ENCODE measurements at regions not wholly inside any gene's neighbourhood (a gene's known extent, or its start where the extent isn't known, plus 50 kb on each side); places are given as distances from the start of the nearest gene placed in this dataset.

DNA sequence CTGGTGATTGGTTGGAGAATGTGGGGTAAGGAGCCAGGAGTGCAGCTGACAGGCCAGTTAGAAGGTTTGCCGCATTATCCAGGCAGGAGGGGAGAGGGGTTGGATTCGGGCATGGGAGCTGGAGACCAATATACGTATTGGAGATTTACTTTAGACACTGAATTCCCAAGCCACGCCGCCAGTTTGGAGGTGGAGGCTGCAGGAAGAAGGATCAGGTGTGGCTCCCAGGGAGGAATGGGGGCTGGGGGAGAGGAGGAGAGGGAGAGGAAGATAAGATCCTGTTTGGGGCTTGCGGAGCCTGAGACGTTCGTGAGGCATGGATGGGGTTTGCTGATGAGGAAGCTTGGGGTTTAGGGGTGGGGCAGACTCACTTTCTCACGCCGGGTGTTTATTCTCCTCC lies 155.1 kb upstream of the IGSF21 start:
- no peak overlapping the region for H3K9ac ChIP-seq (ENCODE audit: low read length in 2 of 2)
- H3K4me3 ChIP-seq (ENCODE audit: low read length in 2 of 2) = no peak overlapping the region
- peaks cover 11 to 21% of the 10 kb centered on the region in 2 donors for H3K27me3 ChIP-seq (ENCODE audit: control insufficient read depth in 1 of 2, insufficient read depth in 2 of 2, low read length in 2 of 2)
- no peaks in the 10 kb centered on the region for H3K4me1 ChIP-seq (ENCODE audit: control insufficient read depth, insufficient read depth, low read length)
- H3K27ac ChIP-seq (ENCODE audit: low read length) = no peak overlapping the region
- no peaks in the 10 kb centered on the region for H3K36me3 ChIP-seq (ENCODE audit: control insufficient read depth in 2 of 2, insufficient read depth in 2 of 2, low read length in 2 of 2)
- H3K9me3 ChIP-seq (ENCODE audit: control insufficient read depth in 2 of 2, low read length in 2 of 2) = no peaks in the 10 kb centered on the region

GRCh38 chr1:17953921-17954320 lies 153.7 kb upstream of the IGSF21 start:
- peaks cover 11 to 25% of the 10 kb centered on the region in 2 donors for H3K27me3 ChIP-seq (ENCODE audit: control insufficient read depth in 1 of 2, insufficient read depth in 2 of 2, low read length in 2 of 2)
- H3K36me3 ChIP-seq (ENCODE audit: control insufficient read depth in 2 of 2, insufficient read depth in 2 of 2, low read length in 2 of 2) = no peaks in the 10 kb centered on the region
- no peaks in the 10 kb centered on the region for H3K9me3 ChIP-seq (ENCODE audit: control insufficient read depth in 2 of 2, low read length in 2 of 2)

DNA sequence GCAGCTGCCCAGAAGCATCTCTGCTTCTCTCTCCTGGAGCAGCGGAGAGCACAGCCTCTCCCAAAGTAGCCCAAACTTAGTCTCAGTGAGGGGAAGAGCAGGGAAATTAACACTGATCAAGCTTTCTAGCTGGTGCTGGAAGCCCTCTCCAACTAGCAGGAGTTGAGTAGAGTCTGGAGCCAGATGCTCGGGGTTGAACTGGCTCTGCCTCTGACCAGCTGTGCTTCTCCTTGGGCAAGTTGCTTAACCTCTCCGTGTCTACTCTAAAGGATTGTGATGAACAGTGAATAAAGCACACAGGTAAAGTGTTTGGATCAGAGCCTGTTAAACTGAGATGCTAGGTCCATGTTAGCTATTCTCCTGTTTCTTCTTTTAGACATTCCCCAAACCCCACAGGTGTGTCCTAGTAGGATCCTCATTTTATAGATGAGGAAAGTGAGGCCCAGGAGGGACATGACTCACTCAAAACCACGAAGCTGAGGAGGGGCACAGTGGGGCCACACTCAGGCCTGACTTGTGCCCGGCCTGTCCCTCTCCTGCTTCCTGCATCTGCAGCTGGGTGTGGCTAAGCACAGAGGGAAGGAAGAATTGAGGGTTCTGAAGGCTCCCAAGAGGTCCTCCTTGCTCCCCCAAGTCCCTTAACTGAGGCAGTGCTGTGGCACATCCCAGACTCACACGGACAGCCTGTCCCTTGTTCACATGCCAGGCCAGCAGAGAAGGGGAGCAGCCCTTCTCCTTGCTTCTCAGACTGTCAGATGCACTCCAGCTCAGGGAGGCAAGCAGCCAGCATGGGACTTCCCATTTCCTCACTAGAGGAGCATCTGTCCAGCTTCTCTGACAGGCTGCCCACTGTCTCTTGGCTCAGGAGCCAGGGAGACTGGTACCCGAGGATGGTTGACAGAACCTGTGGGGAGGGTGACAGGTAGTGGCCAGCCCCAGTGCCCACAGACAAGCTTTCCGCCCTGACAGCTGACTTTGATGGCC lies 152.0 kb upstream of the IGSF21 start:
- H3K36me3 ChIP-seq (ENCODE audit: control insufficient read depth in 2 of 2, insufficient read depth in 2 of 2, low read length in 2 of 2) = no peaks in the 10 kb centered on the region
- H3K27ac ChIP-seq (ENCODE audit: low read length) = no peak overlapping the region
- no peak overlapping the region for H3K4me3 ChIP-seq (ENCODE audit: low read length in 2 of 2)
- peaks cover 14 to 23% of the 10 kb centered on the region in 2 donors for H3K27me3 ChIP-seq (ENCODE audit: control insufficient read depth in 1 of 2, insufficient read depth in 2 of 2, low read length in 2 of 2)
- no peak overlapping the region for H3K9ac ChIP-seq (ENCODE audit: low read length in 2 of 2)
- H3K4me1 ChIP-seq (ENCODE audit: control insufficient read depth, insufficient read depth, low read length) = no peaks in the 10 kb centered on the region
- H3K9me3 ChIP-seq (ENCODE audit: control insufficient read depth in 2 of 2, low read length in 2 of 2) = no peaks in the 10 kb centered on the region

More at GRCh38 chr1:17953921-17954320, 153.7 kb upstream of the IGSF21 start:
- no peak overlapping the region for H3K9ac ChIP-seq (ENCODE audit: low read length in 2 of 2)
- no peak overlapping the region for H3K4me3 ChIP-seq (ENCODE audit: low read length in 2 of 2)
- H3K27ac ChIP-seq (ENCODE audit: low read length) = no peak overlapping the region
- H3K4me1 ChIP-seq (ENCODE audit: control insufficient read depth, insufficient read depth, low read length) = no peaks in the 10 kb centered on the region

- Histone ChIP-seq H3K4me3 (ENCODE audit: low read length in 2 of 2) (no peak overlapping the region), H3K27ac (ENCODE audit: low read length) (no peak overlapping the region), H3K27me3 (ENCODE audit: control insufficient read depth in 1 of 2, insufficient read depth in 2 of 2, low read length in 2 of 2) (peaks cover 5 to 16% of the 10 kb centered on the region in 2 donors), H3K36me3 (ENCODE audit: control insufficient read depth in 2 of 2, insufficient read depth in 2 of 2, low read length in 2 of 2) (no peaks in the 10 kb centered on the region), H3K9ac (ENCODE audit: low read length in 2 of 2) (no peak overlapping the region), H3K4me1 (ENCODE audit: control insufficient read depth, insufficient read depth, low read length) (no peaks in the 10 kb centered on the region), H3K9me3 (ENCODE audit: control insufficient read depth in 2 of 2, low read length in 2 of 2) (no peaks in the 10 kb centered on the region)
Observed at GRCh38 chr1:17957588-17958267, 149.9 kb upstream of the IGSF21 start.

DNA sequence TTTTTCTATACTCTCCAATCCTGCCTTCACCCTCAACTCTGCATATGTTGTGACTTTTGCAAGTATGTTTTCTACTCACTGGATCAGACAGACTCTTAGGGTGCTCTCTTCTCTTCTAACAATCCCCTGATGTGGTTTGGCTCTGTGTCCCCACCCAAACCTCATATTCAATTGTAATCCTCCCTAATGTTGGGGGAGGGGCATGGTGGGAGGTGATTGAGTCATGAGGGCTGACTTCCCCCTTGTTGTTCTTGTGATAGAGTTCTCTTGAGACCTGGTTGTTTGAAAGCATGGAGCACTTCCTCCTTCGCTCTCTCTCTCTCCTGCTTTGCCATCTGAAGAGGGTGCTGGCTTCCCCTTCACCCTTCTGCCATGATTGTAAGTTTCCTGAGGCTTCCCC lies 148.9 kb upstream of the IGSF21 start:
- H3K9me3 ChIP-seq (ENCODE audit: control insufficient read depth in 2 of 2, low read length in 2 of 2) = no peaks in the 10 kb centered on the region
- H3K4me3 ChIP-seq (ENCODE audit: low read length in 2 of 2) = no peak overlapping the region
- no peaks in the 10 kb centered on the region for H3K4me1 ChIP-seq (ENCODE audit: control insufficient read depth, insufficient read depth, low read length)
- H3K27ac ChIP-seq (ENCODE audit: low read length) = no peak overlapping the region
- H3K27me3 ChIP-seq (ENCODE audit: control insufficient read depth in 1 of 2, insufficient read depth in 2 of 2, low read length in 2 of 2) = peaks cover 5 to 17% of the 10 kb centered on the region in 2 donors
- H3K9ac ChIP-seq (ENCODE audit: low read length in 2 of 2) = no peak overlapping the region
- no peaks in the 10 kb centered on the region for H3K36me3 ChIP-seq (ENCODE audit: control insufficient read depth in 2 of 2, insufficient read depth in 2 of 2, low read length in 2 of 2)

GRCh38 chr1:17963513-17963912 lies 144.1 kb upstream of the IGSF21 start:
- no peaks in the 10 kb centered on the region for H3K4me1 ChIP-seq (ENCODE audit: control insufficient read depth, insufficient read depth, low read length)
- H3K4me3 ChIP-seq (ENCODE audit: low read length in 2 of 2) = no peak overlapping the region
- H3K36me3 ChIP-seq (ENCODE audit: control insufficient read depth in 2 of 2, insufficient read depth in 2 of 2, low read length in 2 of 2) = no peaks in the 10 kb centered on the region
- no peak overlapping the region for H3K9ac ChIP-seq (ENCODE audit: low read length in 2 of 2)
- H3K27ac ChIP-seq (ENCODE audit: low read length) = no peak overlapping the region
- H3K27me3 ChIP-seq (ENCODE audit: control insufficient read depth in 1 of 2, insufficient read depth in 2 of 2, low read length in 2 of 2) = peaks cover 12 to 13% of the 10 kb centered on the region in 2 donors
- H3K9me3 ChIP-seq (ENCODE audit: control insufficient read depth in 2 of 2, low read length in 2 of 2) = no peaks in the 10 kb centered on the region

GRCh38 chr1:17965515-17966100 lies 142.0 kb upstream of the IGSF21 start:
- Histone ChIP-seq H3K27me3 (ENCODE audit: control insufficient read depth in 1 of 2, insufficient read depth in 2 of 2, low read length in 2 of 2) (peaks cover 9 to 13% of the 10 kb centered on the region in 2 donors), H3K4me1 (ENCODE audit: control insufficient read depth, insufficient read depth, low read length) (no peaks in the 10 kb centered on the region), H3K4me3 (ENCODE audit: low read length in 2 of 2) (no peak overlapping the region), H3K27ac (ENCODE audit: low read length) (no peak overlapping the region), H3K36me3 (ENCODE audit: control insufficient read depth in 2 of 2, insufficient read depth in 2 of 2, low read length in 2 of 2) (no peaks in the 10 kb centered on the region), H3K9ac (ENCODE audit: low read length in 2 of 2) (no peak overlapping the region), H3K9me3 (ENCODE audit: control insufficient read depth in 2 of 2, low read length in 2 of 2) (no peaks in the 10 kb centered on the region)

GRCh38 chr1:17966341-17966740 lies 141.3 kb upstream of the IGSF21 start:
- H3K4me1 ChIP-seq (ENCODE audit: control insufficient read depth, insufficient read depth, low read length) = no peaks in the 10 kb centered on the region
- no peak overlapping the region for H3K9ac ChIP-seq (ENCODE audit: low read length in 2 of 2)
- H3K27ac ChIP-seq (ENCODE audit: low read length) = no peak overlapping the region
- no peaks in the 10 kb centered on the region for H3K36me3 ChIP-seq (ENCODE audit: control insufficient read depth in 2 of 2, insufficient read depth in 2 of 2, low read length in 2 of 2)
- H3K27me3 ChIP-seq (ENCODE audit: control insufficient read depth in 1 of 2, insufficient read depth in 2 of 2, low read length in 2 of 2) = peaks cover 9 to 15% of the 10 kb centered on the region in 2 donors
- H3K9me3 ChIP-seq (ENCODE audit: control insufficient read depth in 2 of 2, low read length in 2 of 2) = no peaks in the 10 kb centered on the region
- H3K4me3 ChIP-seq (ENCODE audit: low read length in 2 of 2) = no peak overlapping the region

- Histone ChIP-seq H3K9me3 (ENCODE audit: control insufficient read depth in 2 of 2, low read length in 2 of 2) (no peaks in the 10 kb centered on the region), H3K9ac (ENCODE audit: low read length in 2 of 2) (no peak overlapping the region), H3K27ac (ENCODE audit: low read length) (no peak overlapping the region), H3K4me3 (ENCODE audit: low read length in 2 of 2) (no peak overlapping the region), H3K36me3 (ENCODE audit: control insufficient read depth in 2 of 2, insufficient read depth in 2 of 2, low read length in 2 of 2) (no peaks in the 10 kb centered on the region), H3K4me1 (ENCODE audit: control insufficient read depth, insufficient read depth, low read length) (no peaks in the 10 kb centered on the region), H3K27me3 (ENCODE audit: control insufficient read depth in 1 of 2, insufficient read depth in 2 of 2, low read length in 2 of 2) (peaks cover 7 to 10% of the 10 kb centered on the region in 2 donors)
Observed at GRCh38 chr1:17967623-17968255, 139.9 kb upstream of the IGSF21 start.

GRCh38 chr1:17970757-17971156 lies 136.8 kb upstream of the IGSF21 start:
- no peak overlapping the region for H3K4me3 ChIP-seq (ENCODE audit: low read length in 2 of 2)
- no peak overlapping the region for H3K27ac ChIP-seq (ENCODE audit: low read length)
- H3K4me1 ChIP-seq (ENCODE audit: control insufficient read depth, insufficient read depth, low read length) = no peaks in the 10 kb centered on the region
- no peaks in the 10 kb centered on the region for H3K9me3 ChIP-seq (ENCODE audit: control insufficient read depth in 2 of 2, low read length in 2 of 2)
- no peaks in the 10 kb centered on the region for H3K36me3 ChIP-seq (ENCODE audit: control insufficient read depth in 2 of 2, insufficient read depth in 2 of 2, low read length in 2 of 2)
- H3K27me3 ChIP-seq (ENCODE audit: control insufficient read depth in 1 of 2, insufficient read depth in 2 of 2, low read length in 2 of 2) = peaks cover 7 to 8% of the 10 kb centered on the region in 2 donors
- H3K9ac ChIP-seq (ENCODE audit: low read length in 2 of 2) = no peak overlapping the region
